HepG2 (cell line): ENCODE measurements at regions not wholly inside any gene's neighbourhood (a gene's known extent, or its start where the extent isn't known, plus 50 kb on each side); places are given as distances from the start of the nearest gene placed in this dataset.

Source experiments
- ATAC-seq: fragments of 200-7000 bp; cut with Tn5 transposase; 3 replicates; pipeline ENCODE4 v1.9.1; 2020; ENCODE audit warnings: mild to moderate bottlenecking, moderate library complexity
- BruUV-seq: library from RNA; stranded (reverse); fragments of 400-500 nt; replicated peaks from 2 replicates; lab custom pipeline; 2021; lab: Mats Ljungman, UMichigan
- CTCF ChIA-PET: fragments of 300-600 bp; formaldehyde crosslinking; extraction: SDS; loops from one replicate; lab custom pipeline; 2021; ENCODE audit warnings: low total read pairs, inconsistent platforms, low intra/inter-chr PET ratio; lab: Yijun Ruan, JAX
- POLR2A ChIA-PET: fragments of 350-600 bp; sonication (Branson Sonifier 250); formaldehyde crosslinking; loops from one replicate; lab custom pipeline; 2020; ENCODE audit warnings: antibody characterized with exemption, inconsistent platforms; lab: Yijun Ruan, JAX
- DNase-seq: peaks from one replicate; pipeline ENCODE4 v3.0.0-alpha.2; 2015; ENCODE audit warnings: low spot score
- FAIRE-seq: peaks from 3 replicates; lab custom pipeline; 2011; peaks lifted over from hg19 to GRCh38; lab: Jason Lieb, UNC
- H2AFZ ChIP-seq: one replicate; pipeline ENCODE4 v1.6.1; 2011; ENCODE audit warnings: low read length, inconsistent platforms
- H3K27ac ChIP-seq: fragments of 300-600 bp; 3 replicates; pipeline ENCODE4 v1.8.0; 2011; ENCODE audit warnings: mixed run types, mild to moderate bottlenecking, mixed read lengths, low read length, inconsistent platforms; ENCODE audit not compliant: insufficient read depth; ENCODE audit errors: extremely low read length
- H3K27me3 ChIP-seq, 2 experiments: fragments of 200-600 bp in 1 of 2; 2 replicates in 1 of 2; 3 replicates in 1 of 2; pipeline versions ENCODE4 v1.6.0 to v1.8.0; 2011; ENCODE audit warnings: low read length in 2 of 2, mild to moderate bottlenecking in 2 of 2, moderate library complexity in 2 of 2, inconsistent platforms in 1 of 2; ENCODE audit not compliant: insufficient read depth in 2 of 2, control insufficient read depth in 1 of 2
- H3K36me3 ChIP-seq, 2 experiments: fragments of 200-600 bp in 1 of 2; replicated peaks in 1 of 2; 2 replicates in 1 of 2; 3 replicates in 1 of 2; pipeline versions ENCODE4 v1.5.1 to v1.8.0; 2011; ENCODE audit warnings: low read length in 2 of 2, inconsistent platforms in 1 of 2; ENCODE audit not compliant: insufficient read depth in 2 of 2, control insufficient read depth in 1 of 2
- H3K4me1 ChIP-seq: 2 replicates; pipeline ENCODE4 v1.5.1; 2012; ENCODE audit warnings: low read length, inconsistent platforms; ENCODE audit not compliant: insufficient read depth
- H3K4me2 ChIP-seq: 2 replicates; pipeline ENCODE4 v1.6.0; 2011; ENCODE audit warnings: low read depth, low read length, inconsistent platforms
- H3K4me3 ChIP-seq, 3 experiments: fragments of 200-600 bp in 1 of 3; sonication (generic), shearing (Covaris generic) in 1 of 3; replicated peaks in 1 of 3; 2 replicates each; pipeline ENCODE4 v1.5.1; 2011 to 2016; ENCODE audit warnings: low read length in 3 of 3, inconsistent platforms in 2 of 3, low read depth in 2 of 3, mild to moderate bottlenecking in 2 of 3, control low read depth in 1 of 3, mixed read lengths in 1 of 3; ENCODE audit not compliant: insufficient read depth in 1 of 3
- H3K79me2 ChIP-seq: one replicate; pipeline ENCODE4 v1.6.1; 2011; ENCODE audit warnings: low read length, inconsistent platforms; ENCODE audit not compliant: insufficient read depth
- H3K9ac ChIP-seq: 2 replicates; pipeline ENCODE4 v1.6.0; 2011; ENCODE audit warnings: mild to moderate bottlenecking, low read depth, low read length, inconsistent platforms; ENCODE audit not compliant: insufficient read depth
- H3K9me3 ChIP-seq: 2 replicates; pipeline ENCODE4 v1.5.1; 2012; ENCODE audit warnings: mild to moderate bottlenecking, low read length
- H4K20me1 ChIP-seq: 2 replicates; pipeline ENCODE4 v1.6.0; 2011; ENCODE audit warnings: inconsistent platforms, mild to moderate bottlenecking, low read length, moderate library complexity; ENCODE audit not compliant: insufficient read depth
- RFX1 ChIP-seq: fragments of 450-650 bp; IDR thresholded peaks from 2 replicates; pipeline ENCODE4 v1.6.1; 2017
- ZNF12 ChIP-seq: sonication (generic); formaldehyde crosslinking; IDR thresholded peaks from 2 replicates; pipeline ENCODE4 v1.5.0; 2020; ENCODE audit warnings: missing genetic modification reagents
- ZNF235 ChIP-seq: sonication (generic); formaldehyde crosslinking; IDR thresholded peaks from 2 replicates; pipeline ENCODE4 v1.8.1; 2023; ENCODE audit warnings: mild to moderate bottlenecking, missing genetic modification reagents, borderline replicate concordance
- ZNF274 ChIP-seq: sonication (generic); formaldehyde crosslinking; IDR thresholded peaks from 2 replicates; pipeline ENCODE4 v1.5.1; 2020; ENCODE audit warnings: mild to moderate bottlenecking, missing genetic modification reagents
- ZNF33B ChIP-seq: sonication (generic); formaldehyde crosslinking; IDR thresholded peaks from 2 replicates; pipeline ENCODE4 v1.5.1; 2020; ENCODE audit warnings: mild to moderate bottlenecking, missing genetic modification reagents
- WGBS: methylation state at CpG from one replicate; pipeline ENCODE4 v1.1.6; 2017; ENCODE audit warnings: low lambda C conversion rate; 5-methylcytosine and 5-hydroxymethylcytosine counted together
- in situ Hi-C: cut with HindIII; loops from 2 replicates; pipeline ENCODE4 v1.10.0; 2017; ENCODE audit warnings: low pct_unique_long_range_greater_than_20kb; ENCODE audit not compliant: extremely low pct_ligation_motif_present
- intact Hi-C: fragments of 100-400 bp; cut with micrococcal nuclease; formaldehyde crosslinking; loops from one replicate; pipeline ENCODE4 v1.10.0; 2022; ENCODE audit not compliant: unreplicated experiment
- TF ChIP-seq, protein P1 (sequence below): sonication (generic); formaldehyde crosslinking; IDR thresholded peaks from 2 replicates; pipeline ENCODE4 v1.4.0; 2020; ENCODE audit warnings: mild to moderate bottlenecking, low read depth, missing genetic modification reagents
- TF ChIP-seq, protein P2 (sequence below), 2 experiments: IDR thresholded peaks; 2 replicates each; pipeline ENCODE4 v1.6.1; 2011 to 2012; ENCODE audit warnings: low read length in 2 of 2, borderline replicate concordance in 1 of 2, low read depth in 1 of 2, mild to moderate bottlenecking in 1 of 2, moderate library complexity in 1 of 2

- no peak for ATAC-seq
- POLR2A ChIA-PET = no interaction called here
- Histone ChIP-seq H4K20me1 (no peaks in the 10 kb centered on the region), H2AFZ (no peak overlapping the region), H3K4me2 (no peak overlapping the region), H3K27me3 (peaks cover 3 to 49% of the 10 kb centered on the region in 2 experiments; a peak in 3 of 5 replicates), H3K9me3 (no peaks in the 10 kb centered on the region), H3K4me1 (no peaks in the 10 kb centered on the region), H3K79me2 (no peaks in the 10 kb centered on the region), H3K27ac (no peak overlapping the region), H3K4me3 (no peak overlapping the region), H3K9ac (no peak overlapping the region), H3K36me3 (no peaks in the 10 kb centered on the region)
- WGBS = 21% methylated on average over 14 of the region's 20 CpGs
- TF ChIP-seq ZNF235 = no peak
- intact Hi-C loops (no loop called here), in situ Hi-C loops (no loop called here)
- no TSS peak for BruUV-seq
- FAIRE-seq = no peak
- CTCF ChIA-PET = no interaction called here
- no peak for DNase-seq
Observed at GRCh38 chr12:125280482-125281377, 215.5 kb downstream of the AACS start.

GRCh38 chr12:125282921-125283320 is 217.7 kb downstream of the AACS start:
- intact Hi-C loops (no loop called here), in situ Hi-C loops (no loop called here)
- Histone ChIP-seq H3K27me3 (peaks cover 3 to 37% of the 10 kb centered on the region in 2 experiments; a peak in 3 of 5 replicates), H3K27ac (no peak overlapping the region), H2AFZ (no peak overlapping the region), H3K4me1 (no peaks in the 10 kb centered on the region), H3K4me2 (no peak overlapping the region), H3K4me3 (no peak overlapping the region), H3K9ac (no peak overlapping the region), H3K79me2 (no peaks in the 10 kb centered on the region), H3K36me3 (no peaks in the 10 kb centered on the region), H3K9me3 (no peaks in the 10 kb centered on the region), H4K20me1 (no peaks in the 10 kb centered on the region)
- BruUV-seq = no TSS peak
- ChIA-PET CTCF (no interaction called here), POLR2A (no interaction called here)
- no peak for FAIRE-seq
- WGBS = 44% methylated on average over 7 of the region's 7 CpGs
- TF ChIP-seq RFX1 = no peak
- no peak for TF ChIP-seq ZNF33B (CRISPR knock-in tag)
- TF ChIP-seq, protein P1, sequence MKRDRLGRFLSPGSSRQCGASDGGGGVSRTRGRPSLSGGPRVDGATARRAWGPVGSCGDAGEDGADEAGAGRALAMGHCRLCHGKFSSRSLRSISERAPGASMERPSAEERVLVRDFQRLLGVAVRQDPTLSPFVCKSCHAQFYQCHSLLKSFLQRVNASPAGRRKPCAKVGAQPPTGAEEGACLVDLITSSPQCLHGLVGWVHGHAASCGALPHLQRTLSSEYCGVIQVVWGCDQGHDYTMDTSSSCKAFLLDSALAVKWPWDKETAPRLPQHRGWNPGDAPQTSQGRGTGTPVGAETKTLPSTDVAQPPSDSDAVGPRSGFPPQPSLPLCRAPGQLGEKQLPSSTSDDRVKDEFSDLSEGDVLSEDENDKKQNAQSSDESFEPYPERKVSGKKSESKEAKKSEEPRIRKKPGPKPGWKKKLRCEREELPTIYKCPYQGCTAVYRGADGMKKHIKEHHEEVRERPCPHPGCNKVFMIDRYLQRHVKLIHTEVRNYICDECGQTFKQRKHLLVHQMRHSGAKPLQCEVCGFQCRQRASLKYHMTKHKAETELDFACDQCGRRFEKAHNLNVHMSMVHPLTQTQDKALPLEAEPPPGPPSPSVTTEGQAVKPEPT (CRISPR knock-in tag) = no peak
- TF ChIP-seq ZNF274 (CRISPR knock-in tag) = no peak
- TF ChIP-seq ZNF12 = no peak
- TF ChIP-seq, protein P2, sequence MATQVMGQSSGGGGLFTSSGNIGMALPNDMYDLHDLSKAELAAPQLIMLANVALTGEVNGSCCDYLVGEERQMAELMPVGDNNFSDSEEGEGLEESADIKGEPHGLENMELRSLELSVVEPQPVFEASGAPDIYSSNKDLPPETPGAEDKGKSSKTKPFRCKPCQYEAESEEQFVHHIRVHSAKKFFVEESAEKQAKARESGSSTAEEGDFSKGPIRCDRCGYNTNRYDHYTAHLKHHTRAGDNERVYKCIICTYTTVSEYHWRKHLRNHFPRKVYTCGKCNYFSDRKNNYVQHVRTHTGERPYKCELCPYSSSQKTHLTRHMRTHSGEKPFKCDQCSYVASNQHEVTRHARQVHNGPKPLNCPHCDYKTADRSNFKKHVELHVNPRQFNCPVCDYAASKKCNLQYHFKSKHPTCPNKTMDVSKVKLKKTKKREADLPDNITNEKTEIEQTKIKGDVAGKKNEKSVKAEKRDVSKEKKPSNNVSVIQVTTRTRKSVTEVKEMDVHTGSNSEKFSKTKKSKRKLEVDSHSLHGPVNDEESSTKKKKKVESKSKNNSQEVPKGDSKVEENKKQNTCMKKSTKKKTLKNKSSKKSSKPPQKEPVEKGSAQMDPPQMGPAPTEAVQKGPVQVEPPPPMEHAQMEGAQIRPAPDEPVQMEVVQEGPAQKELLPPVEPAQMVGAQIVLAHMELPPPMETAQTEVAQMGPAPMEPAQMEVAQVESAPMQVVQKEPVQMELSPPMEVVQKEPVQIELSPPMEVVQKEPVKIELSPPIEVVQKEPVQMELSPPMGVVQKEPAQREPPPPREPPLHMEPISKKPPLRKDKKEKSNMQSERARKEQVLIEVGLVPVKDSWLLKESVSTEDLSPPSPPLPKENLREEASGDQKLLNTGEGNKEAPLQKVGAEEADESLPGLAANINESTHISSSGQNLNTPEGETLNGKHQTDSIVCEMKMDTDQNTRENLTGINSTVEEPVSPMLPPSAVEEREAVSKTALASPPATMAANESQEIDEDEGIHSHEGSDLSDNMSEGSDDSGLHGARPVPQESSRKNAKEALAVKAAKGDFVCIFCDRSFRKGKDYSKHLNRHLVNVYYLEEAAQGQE (IDR thresholded peaks at IDR 0.05; ENCODE audit: borderline replicate concordance in 1 of 2, low read depth in 1 of 2, low read length in 2 of 2) = no peak
- DNase-seq = no peak
- ATAC-seq = no peak
